WTC11 (cell line): ENCODE measurements at regions not wholly inside any gene's neighbourhood (a gene's known extent, or its start where the extent isn't known, plus 50 kb on each side); places are given as distances from the start of the nearest gene placed in this dataset.

ENCODE experiments used
- ATAC-seq: fragments of 200-7000 bp; cut with Tn5 transposase; 2 replicates; pipeline ENCODE4 v1.10.0; 2021; ENCODE audit warnings: mild to moderate bottlenecking, moderate library complexity
- CTCF ChIA-PET: fragments of 300-600 bp; sonication (Branson Sonifier 250); formaldehyde crosslinking; loops from one replicate; lab custom pipeline; 2021; ENCODE audit warnings: antibody characterized with exemption; lab: Charles Lee
- POLR2A ChIA-PET: fragments of 350-600 bp; sonication (Branson Sonifier 250); formaldehyde crosslinking; loops from one replicate; lab custom pipeline; 2021; ENCODE audit warnings: antibody characterized with exemption; lab: Charles Lee
- DNase-seq: peaks from one replicate; pipeline ENCODE4 v3.0.0; 2021; ENCODE audit warnings: low spot score
- H3K27ac Mint-ChIP-seq: 2 replicates; pipeline ENCODE4 v1.8.0; 2021; ENCODE audit warnings: mixed read lengths
- H3K27me3 Mint-ChIP-seq: 2 replicates; pipeline ENCODE4 v1.8.0; 2021; ENCODE audit warnings: low read depth, mild to moderate bottlenecking, moderate library complexity, mixed read lengths
- H3K36me3 Mint-ChIP-seq: 2 replicates; pipeline ENCODE4 v1.8.0; 2021; ENCODE audit warnings: mixed read lengths
- H3K4me1 Mint-ChIP-seq: 2 replicates; pipeline ENCODE4 v1.8.0; 2022; ENCODE audit warnings: mixed read lengths
- H3K4me3 Mint-ChIP-seq: 2 replicates; pipeline ENCODE4 v1.8.0; 2021; ENCODE audit warnings: mild to moderate bottlenecking, moderate library complexity, mixed read lengths
- H3K9me3 Mint-ChIP-seq: 2 replicates; pipeline ENCODE4 v1.8.0; 2021; ENCODE audit warnings: mixed read lengths
- AR ChIP-seq: fragments of 250-450 bp; sonication (Bioruptor Pico); IDR thresholded peaks from 2 replicates; pipeline ENCODE4 v1.9.0; 2021; ENCODE audit warnings: mild to moderate bottlenecking
- ATF3 ChIP-seq: sonication (generic); formaldehyde crosslinking; conservative IDR thresholded peaks from 2 replicates; pipeline ENCODE4 v1.8.1; 2022; ENCODE audit warnings: mild to moderate bottlenecking, missing genetic modification reagents
- CREM ChIP-seq: sonication (generic); formaldehyde crosslinking; IDR thresholded peaks from 2 replicates; pipeline ENCODE4 v1.8.1; 2022; ENCODE audit warnings: mild to moderate bottlenecking, missing genetic modification reagents, moderate library complexity
- E2F4 ChIP-seq: sonication (generic); formaldehyde crosslinking; IDR thresholded peaks from 2 replicates; pipeline ENCODE4 v1.8.1; 2022; ENCODE audit warnings: low read depth, mild to moderate bottlenecking, moderate library complexity, missing genetic modification reagents, borderline replicate concordance
- ETV6 ChIP-seq: sonication (generic); formaldehyde crosslinking; IDR thresholded peaks from 2 replicates; pipeline ENCODE4 v1.8.1; 2022; ENCODE audit warnings: mild to moderate bottlenecking, missing genetic modification reagents
- FOXK1 ChIP-seq: sonication (generic); formaldehyde crosslinking; IDR thresholded peaks from 2 replicates; pipeline ENCODE4 v1.8.0; 2022; ENCODE audit warnings: mild to moderate bottlenecking, moderate library complexity, missing genetic modification reagents
- GTF2I ChIP-seq: fragments of 250-450 bp; sonication (Bioruptor Pico); conservative IDR thresholded peaks from 2 replicates; pipeline ENCODE4 v1.4.0; 2021; ENCODE audit warnings: mild to moderate bottlenecking
- MLX ChIP-seq: sonication (generic); formaldehyde crosslinking; IDR thresholded peaks from 2 replicates; pipeline ENCODE4 v1.8.1; 2023; ENCODE audit warnings: mild to moderate bottlenecking, missing genetic modification reagents, moderate library complexity
- NR3C1 ChIP-seq: sonication (generic); formaldehyde crosslinking; conservative IDR thresholded peaks from 2 replicates; pipeline ENCODE4 v1.8.1; 2023; ENCODE audit warnings: low read depth, mild to moderate bottlenecking, missing genetic modification reagents
- PRRX2 ChIP-seq: fragments of 250-450 bp; sonication (Bioruptor Pico); IDR thresholded peaks from 2 replicates; pipeline ENCODE4 v1.8.0; 2021; ENCODE audit warnings: mild to moderate bottlenecking
- SMAD3 ChIP-seq: sonication (generic); formaldehyde crosslinking; IDR thresholded peaks from 2 replicates; pipeline ENCODE4 v1.8.0; 2022; ENCODE audit warnings: missing genetic modification reagents, mild to moderate bottlenecking, borderline replicate concordance
- STAT6 ChIP-seq: sonication (generic); formaldehyde crosslinking; conservative IDR thresholded peaks from 2 replicates; pipeline ENCODE4 v1.8.1; 2023; ENCODE audit warnings: mild to moderate bottlenecking, low read depth, missing genetic modification reagents, moderate library complexity
- TCF7 ChIP-seq: sonication (generic); formaldehyde crosslinking; IDR thresholded peaks from 2 replicates; pipeline ENCODE4 v1.8.0; 2022; ENCODE audit warnings: mild to moderate bottlenecking, low read depth, missing genetic modification reagents, moderate library complexity
- ZBTB21 ChIP-seq: sonication (generic); formaldehyde crosslinking; IDR thresholded peaks from 2 replicates; pipeline ENCODE4 v1.8.1; 2023; ENCODE audit warnings: mild to moderate bottlenecking, missing genetic modification reagents, borderline replicate concordance
- ZMAT4 ChIP-seq: fragments of 250-450 bp; sonication (Bioruptor Pico); IDR thresholded peaks from 2 replicates; pipeline ENCODE4 v1.9.0; 2021; ENCODE audit warnings: mild to moderate bottlenecking
- ZNF281 ChIP-seq: sonication (generic); formaldehyde crosslinking; IDR thresholded peaks from 2 replicates; pipeline ENCODE4 v1.8.0; 2023; ENCODE audit warnings: mild to moderate bottlenecking, missing genetic modification reagents
- ZNF425 ChIP-seq: fragments of 250-450 bp; sonication (Bioruptor Pico); conservative IDR thresholded peaks from 2 replicates; pipeline ENCODE4 v1.9.0; 2021; ENCODE audit warnings: mild to moderate bottlenecking
- ZNF512 ChIP-seq: sonication (generic); formaldehyde crosslinking; IDR thresholded peaks from 2 replicates; pipeline ENCODE4 v1.8.1; 2022; ENCODE audit warnings: missing genetic modification reagents, borderline replicate concordance
- ZSCAN18 ChIP-seq: fragments of 250-450 bp; sonication (Bioruptor Pico); IDR thresholded peaks from 2 replicates; pipeline ENCODE4 v2.1.2; 2022; ENCODE audit warnings: mild to moderate bottlenecking, moderate library complexity

- TF ChIP-seq AR (CRISPR knock-in tag) (no peak), CREM (CRISPR knock-in tag) (no peak)
Observed at GRCh38 chr12:105451798-105452197, 121.3 kb downstream of the C12orf75 start (continued).

- ChIA-PET CTCF (no interaction called here), POLR2A (no interaction called here)
- no peak overlapping the region for H3K4me3 Mint-ChIP-seq
- peaks cover 4% of the 10 kb centered on the region for H3K9me3 Mint-ChIP-seq
- H3K27ac Mint-ChIP-seq: no peak overlapping the region
- ATAC-seq (no peak), DNase-seq (no peak)
- peaks cover 4% of the 10 kb centered on the region; the same call in 1 of the 2 replicates for H3K4me1 Mint-ChIP-seq
- H3K36me3 Mint-ChIP-seq: no peaks in the 10 kb centered on the region
- no peaks in the 10 kb centered on the region; the same call in 1 of the 2 replicates for H3K27me3 Mint-ChIP-seq
- no peak for TF ChIP-seq GTF2I (CRISPR knock-in tag)
- TF ChIP-seq ZNF425: no peak
- no peak for TF ChIP-seq ZSCAN18 (CRISPR knock-in tag)
- no peak for TF ChIP-seq ZMAT4
- no peak for TF ChIP-seq ZNF512 (CRISPR knock-in tag)
- no peak for TF ChIP-seq NR3C1 (CRISPR knock-in tag)
- no peak for TF ChIP-seq FOXK1 (CRISPR knock-in tag)
- TF ChIP-seq ZBTB21 (CRISPR knock-in tag): no peak
- no peak for TF ChIP-seq E2F4 (CRISPR knock-in tag)
- no peak for TF ChIP-seq PRRX2 (CRISPR knock-in tag)
- no peak for TF ChIP-seq MLX
- no peak for TF ChIP-seq STAT6 (CRISPR knock-in tag)
- no peak for TF ChIP-seq ATF3 (CRISPR knock-in tag)
- no peak for TF ChIP-seq SMAD3 (CRISPR knock-in tag)
- no peak for TF ChIP-seq TCF7 (CRISPR knock-in tag)
- no peak for TF ChIP-seq ETV6 (CRISPR knock-in tag)
- TF ChIP-seq ZNF281 (CRISPR knock-in tag): no peak
- TF ChIP-seq CREM (CRISPR knock-in tag): no peak
Observed at GRCh38 chr12:105453316-105453715, 122.8 kb downstream of the C12orf75 start.
